Osteoblast (primary cell): ENCODE measurements at regions not wholly inside any gene's neighbourhood (a gene's known extent, or its start where the extent isn't known, plus 50 kb on each side); places are given as distances from the start of the nearest gene placed in this dataset.

Source experiments
- DNase-seq: peaks from one replicate; pipeline ENCODE4 v3.0.0; 2011; ENCODE audit warnings: low spot score, mixed read lengths; ENCODE audit not compliant: insufficient read length; ENCODE audit errors: missing footprints
- H2AFZ ChIP-seq: 2 replicates; pipeline ENCODE4 v1.6.0; 2011; ENCODE audit warnings: mild to moderate bottlenecking, low read length
- H3K27ac ChIP-seq: 2 replicates; pipeline ENCODE4 v1.5.1; 2011; ENCODE audit warnings: mild to moderate bottlenecking, low read depth, low read length, moderate library complexity
- H3K27me3 ChIP-seq: 2 replicates; pipeline ENCODE4 v1.6.0; 2012; ENCODE audit warnings: mild to moderate bottlenecking, control low read depth, inconsistent platforms, low read length, moderate library complexity; ENCODE audit not compliant: insufficient read depth
- H3K36me3 ChIP-seq: 2 replicates; pipeline ENCODE4 v1.5.1; 2011; ENCODE audit warnings: mild to moderate bottlenecking, low read length, control low read depth, moderate library complexity; ENCODE audit not compliant: insufficient read depth
- H3K4me1 ChIP-seq: 2 replicates; pipeline ENCODE4 v1.5.1; 2011; ENCODE audit warnings: mild to moderate bottlenecking, low read length, control low read depth, moderate library complexity; ENCODE audit not compliant: insufficient read depth
- H3K4me2 ChIP-seq: 2 replicates; pipeline ENCODE4 v1.6.0; 2011; ENCODE audit warnings: mild to moderate bottlenecking, low read length; ENCODE audit not compliant: insufficient read depth
- H3K4me3 ChIP-seq: fragments of 200-600 bp; sonication (generic); 3 replicates; pipeline ENCODE4 v1.5.1; 2012; ENCODE audit warnings: mild to moderate bottlenecking, low read length, inconsistent platforms; ENCODE audit not compliant: insufficient read depth
- H3K79me2 ChIP-seq: 2 replicates; pipeline ENCODE4 v1.6.0; 2012; ENCODE audit warnings: mild to moderate bottlenecking, low read length, control low read depth, inconsistent platforms; ENCODE audit not compliant: insufficient read depth
- H3K9me3 ChIP-seq: 2 replicates; pipeline ENCODE4 v1.5.1; 2011; ENCODE audit warnings: low read depth, low read length, control low read depth
- H4K20me1 ChIP-seq: 2 replicates; pipeline ENCODE4 v1.6.0; 2012; ENCODE audit warnings: mild to moderate bottlenecking, low read length, control low read depth; ENCODE audit not compliant: insufficient read depth
- TF ChIP-seq, protein P1 (sequence below): IDR thresholded peaks from 2 replicates; pipeline ENCODE4 v1.5.1; 2011; ENCODE audit warnings: mild to moderate bottlenecking, low read depth, low read length, moderate library complexity; ENCODE audit errors: extremely low read depth

DNA sequence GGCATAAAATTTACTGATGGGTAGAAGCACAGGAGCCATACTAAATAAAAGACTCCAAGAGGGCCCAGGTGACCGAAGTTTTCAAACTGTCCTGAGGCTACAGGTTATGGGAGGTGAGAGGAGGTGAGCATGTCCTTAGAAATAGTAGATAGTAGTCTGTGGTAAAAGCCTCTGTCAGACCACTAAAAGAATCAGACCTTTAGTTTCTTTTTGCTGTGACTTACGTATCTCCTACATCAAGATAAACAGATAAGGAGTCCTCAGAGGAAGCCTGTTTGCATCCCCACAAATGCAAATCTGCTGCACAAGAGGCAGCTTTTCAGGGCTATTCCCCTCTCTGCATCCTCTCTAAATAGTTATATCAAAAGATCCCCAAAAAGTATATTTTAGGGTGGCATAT lies 711.6 kb upstream of the SLITRK6 start:
- no peak overlapping the region for H3K4me3 ChIP-seq
- H3K27ac ChIP-seq, result no peak overlapping the region
- H3K4me1 ChIP-seq, result no peaks in the 10 kb centered on the region
- H3K36me3 ChIP-seq, result no peaks in the 10 kb centered on the region
- no peaks in the 10 kb centered on the region for H3K79me2 ChIP-seq
- H2AFZ ChIP-seq, result no peak overlapping the region
- TF ChIP-seq, protein P1, sequence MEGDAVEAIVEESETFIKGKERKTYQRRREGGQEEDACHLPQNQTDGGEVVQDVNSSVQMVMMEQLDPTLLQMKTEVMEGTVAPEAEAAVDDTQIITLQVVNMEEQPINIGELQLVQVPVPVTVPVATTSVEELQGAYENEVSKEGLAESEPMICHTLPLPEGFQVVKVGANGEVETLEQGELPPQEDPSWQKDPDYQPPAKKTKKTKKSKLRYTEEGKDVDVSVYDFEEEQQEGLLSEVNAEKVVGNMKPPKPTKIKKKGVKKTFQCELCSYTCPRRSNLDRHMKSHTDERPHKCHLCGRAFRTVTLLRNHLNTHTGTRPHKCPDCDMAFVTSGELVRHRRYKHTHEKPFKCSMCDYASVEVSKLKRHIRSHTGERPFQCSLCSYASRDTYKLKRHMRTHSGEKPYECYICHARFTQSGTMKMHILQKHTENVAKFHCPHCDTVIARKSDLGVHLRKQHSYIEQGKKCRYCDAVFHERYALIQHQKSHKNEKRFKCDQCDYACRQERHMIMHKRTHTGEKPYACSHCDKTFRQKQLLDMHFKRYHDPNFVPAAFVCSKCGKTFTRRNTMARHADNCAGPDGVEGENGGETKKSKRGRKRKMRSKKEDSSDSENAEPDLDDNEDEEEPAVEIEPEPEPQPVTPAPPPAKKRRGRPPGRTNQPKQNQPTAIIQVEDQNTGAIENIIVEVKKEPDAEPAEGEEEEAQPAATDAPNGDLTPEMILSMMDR, result no peak
- H3K9me3 ChIP-seq, result no peaks in the 10 kb centered on the region
- H3K4me2 ChIP-seq, result no peak overlapping the region
- H4K20me1 ChIP-seq, result no peaks in the 10 kb centered on the region
- no peaks in the 10 kb centered on the region for H3K27me3 ChIP-seq
- DNase-seq, result no peak

DNA sequence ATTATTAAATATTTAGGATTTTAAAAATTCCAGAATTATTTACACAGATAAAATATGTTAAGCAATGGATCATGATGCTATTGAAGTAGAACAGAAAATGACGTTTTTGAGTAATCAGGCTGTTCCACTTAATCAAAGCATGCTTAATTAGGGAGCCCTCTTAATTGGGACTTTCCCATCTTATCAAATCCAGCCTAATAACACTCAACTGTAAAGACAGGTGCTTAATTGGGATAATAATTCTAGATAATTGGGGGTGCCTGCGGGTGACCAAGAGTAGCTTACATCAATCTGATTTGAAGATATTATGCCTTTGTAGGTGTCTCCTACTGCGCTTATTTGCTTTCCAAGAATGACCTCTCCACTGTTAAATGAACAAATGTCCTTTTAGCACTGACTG lies 742.2 kb upstream of the SLITRK6 start:
- H3K9me3 ChIP-seq, result no peaks in the 10 kb centered on the region
- TF ChIP-seq, protein P1, result no peak
- H4K20me1 ChIP-seq, result no peaks in the 10 kb centered on the region
- H3K4me1 ChIP-seq, result no peaks in the 10 kb centered on the region
- no peaks in the 10 kb centered on the region for H3K79me2 ChIP-seq
- no peak overlapping the region for H3K4me2 ChIP-seq
- H3K27me3 ChIP-seq, result no peaks in the 10 kb centered on the region
- H3K4me3 ChIP-seq, result no peak overlapping the region
- H3K27ac ChIP-seq, result no peak overlapping the region
- H2AFZ ChIP-seq, result no peak overlapping the region
- DNase-seq, result no peak
- H3K36me3 ChIP-seq, result no peaks in the 10 kb centered on the region

DNA sequence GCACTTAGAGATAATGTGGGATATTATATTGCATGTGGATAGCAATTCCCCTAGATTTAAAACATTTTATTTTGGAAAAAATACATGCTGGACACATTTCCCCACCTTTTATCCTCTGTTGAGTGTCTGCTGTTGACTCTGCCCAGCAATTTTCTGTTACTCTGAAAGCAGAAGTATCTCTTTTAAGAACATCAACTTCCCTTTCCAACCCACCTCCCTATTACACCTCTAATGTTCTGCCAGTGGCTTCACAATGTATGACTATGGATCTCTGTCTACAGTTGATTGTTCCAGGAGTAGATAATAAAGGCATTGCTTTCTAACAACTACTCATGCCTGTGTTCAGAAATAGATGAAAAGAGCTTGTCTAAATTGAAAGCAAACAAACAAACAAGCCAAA lies 754.8 kb upstream of the SLITRK6 start:
- no peaks in the 10 kb centered on the region for H3K36me3 ChIP-seq
- H3K4me1 ChIP-seq, result no peaks in the 10 kb centered on the region
- no peak overlapping the region for H3K27ac ChIP-seq
- DNase-seq, result no peak
- peaks cover 2% of the 10 kb centered on the region for H3K9me3 ChIP-seq
- no peak overlapping the region for H3K4me2 ChIP-seq
- TF ChIP-seq, protein P1, result no peak
- no peak overlapping the region for H2AFZ ChIP-seq
- no peaks in the 10 kb centered on the region for H4K20me1 ChIP-seq
- no peak overlapping the region for H3K4me3 ChIP-seq
- no peaks in the 10 kb centered on the region for H3K27me3 ChIP-seq
- H3K79me2 ChIP-seq, result no peaks in the 10 kb centered on the region

DNA sequence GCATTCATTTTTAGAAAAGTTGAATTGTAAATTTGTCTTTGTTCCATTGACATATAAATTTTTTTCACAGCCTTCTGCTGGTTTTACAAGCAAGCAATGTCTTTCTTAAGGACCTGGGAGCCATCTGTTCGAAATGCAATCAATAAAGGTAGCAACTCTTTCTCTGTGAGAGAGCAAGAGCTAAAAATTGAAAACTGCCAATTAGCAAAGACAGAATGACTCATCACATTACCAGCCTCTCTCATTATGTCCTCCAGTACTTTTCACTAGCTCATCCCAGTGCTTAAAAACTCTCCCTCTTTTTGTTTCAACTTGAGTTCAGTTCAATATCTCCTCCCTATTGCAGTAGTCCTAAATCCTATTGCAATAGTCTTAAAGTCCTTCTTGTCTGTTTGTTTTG lies 760.7 kb upstream of the SLITRK6 start:
- Histone ChIP-seq H4K20me1 (no peaks in the 10 kb centered on the region), H3K4me3 (no peak overlapping the region), H3K27ac (no peak overlapping the region), H2AFZ (no peak overlapping the region), H3K27me3 (no peaks in the 10 kb centered on the region), H3K79me2 (no peaks in the 10 kb centered on the region), H3K4me2 (no peak overlapping the region), H3K9me3 (peaks cover 2% of the 10 kb centered on the region), H3K4me1 (no peaks in the 10 kb centered on the region), H3K36me3 (no peaks in the 10 kb centered on the region)
- no peak for DNase-seq
- TF ChIP-seq, protein P1, result no peak
